Stomach smooth muscle (tissue), 2 donors: ENCODE measurements at regions not wholly inside any gene's neighbourhood (a gene's known extent, or its start where the extent isn't known, plus 50 kb on each side); places are given as distances from the start of the nearest gene placed in this dataset.
A peak's percentile ranks its signal among the peaks of the same experiment; 100 is the strongest.

Source experiments
- H3K27ac ChIP-seq: one replicate; pipeline ENCODE4 v1.7.0; 2013; ENCODE audit warnings: mild to moderate bottlenecking, low read length, inconsistent platforms
- H3K27me3 ChIP-seq, 2 donors: one replicate each; pipeline ENCODE4 v1.7.0; 2013; ENCODE audit warnings: low read length in 2 of 2; ENCODE audit not compliant: insufficient read depth in 2 of 2, control insufficient read depth in 1 of 2
- H3K36me3 ChIP-seq, 2 donors: one replicate each; pipeline ENCODE4 v1.7.0; 2013; ENCODE audit warnings: low read length in 2 of 2; ENCODE audit not compliant: control insufficient read depth in 2 of 2, insufficient read depth in 2 of 2
- H3K4me1 ChIP-seq: one replicate; pipeline ENCODE4 v1.7.0; 2013; ENCODE audit warnings: low read length; ENCODE audit not compliant: control insufficient read depth, insufficient read depth
- H3K4me3 ChIP-seq, 2 donors: one replicate each; pipeline ENCODE4 v1.7.0; 2013; ENCODE audit warnings: low read length in 2 of 2
- H3K9ac ChIP-seq, 2 donors: one replicate each; pipeline ENCODE4 v1.7.0; 2013; ENCODE audit warnings: low read length in 2 of 2, mild to moderate bottlenecking in 1 of 2
- H3K9me3 ChIP-seq, 2 donors: one replicate each; pipeline ENCODE4 v1.7.0; 2013; ENCODE audit warnings: low read length in 2 of 2; ENCODE audit not compliant: control insufficient read depth in 2 of 2
- donor health status: healthy.
- donor health status: Pancreatic carcinoma.

DNA sequence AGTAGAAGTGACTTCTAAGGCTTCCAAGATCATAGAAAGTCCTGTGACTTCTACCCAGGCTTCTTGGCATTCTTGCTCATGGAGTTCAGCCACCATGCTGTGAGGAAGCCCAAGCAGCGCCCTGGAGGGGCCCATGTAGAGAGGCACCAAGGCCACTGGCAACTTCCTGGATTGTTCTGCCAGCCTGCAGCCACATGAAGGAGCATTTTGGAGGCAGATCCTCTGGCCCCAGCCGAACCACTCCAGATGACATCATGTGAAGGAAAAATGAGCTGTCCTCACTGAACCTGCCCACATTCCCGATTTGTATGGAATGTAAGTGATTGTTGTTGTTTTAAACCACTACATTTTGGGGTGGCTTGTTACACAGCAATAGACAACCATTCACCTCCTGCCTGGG is 51.5 kb upstream of the MNX1 start:
- Histone ChIP-seq H3K4me1 (no peaks in the 10 kb centered on the region), H3K36me3 (no peaks in the 10 kb centered on the region), H3K4me3 (no peak overlapping the region), H3K9me3 (peaks cover 7 to 15% of the 10 kb centered on the region in 2 donors), H3K9ac (no peak overlapping the region), H3K27me3 (peaks cover 3 to 9% of the 10 kb centered on the region in 2 donors), H3K27ac (no peak overlapping the region)

DNA sequence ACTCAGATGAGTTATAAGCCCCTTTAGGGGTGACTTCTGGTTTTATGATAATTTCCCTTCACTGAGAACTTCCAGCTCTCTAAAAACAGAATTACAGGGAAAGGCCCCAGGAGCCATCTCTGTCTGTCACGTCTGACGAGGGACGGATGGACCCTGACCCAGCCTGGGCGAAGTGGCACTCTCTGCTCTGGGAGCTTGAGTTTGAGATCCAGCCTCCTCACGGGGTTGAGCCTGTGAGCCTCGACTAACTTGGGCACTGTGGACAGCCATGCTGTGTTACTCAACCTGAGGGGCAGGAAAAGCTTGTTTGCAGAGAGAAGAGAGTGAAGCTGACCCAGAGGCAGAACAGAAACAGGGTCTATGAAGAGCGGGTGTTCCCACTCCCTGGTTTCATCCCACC is 54.6 kb upstream of the MNX1 start:
- H3K4me3 ChIP-seq = no peak overlapping the region
- H3K27ac ChIP-seq = no peak overlapping the region
- H3K9ac ChIP-seq = no peak overlapping the region
- H3K9me3 ChIP-seq = peaks cover 7 to 15% of the 10 kb centered on the region in 2 donors
- no peaks in the 10 kb centered on the region for H3K27me3 ChIP-seq
- H3K36me3 ChIP-seq = no peaks in the 10 kb centered on the region
- no peaks in the 10 kb centered on the region for H3K4me1 ChIP-seq

DNA sequence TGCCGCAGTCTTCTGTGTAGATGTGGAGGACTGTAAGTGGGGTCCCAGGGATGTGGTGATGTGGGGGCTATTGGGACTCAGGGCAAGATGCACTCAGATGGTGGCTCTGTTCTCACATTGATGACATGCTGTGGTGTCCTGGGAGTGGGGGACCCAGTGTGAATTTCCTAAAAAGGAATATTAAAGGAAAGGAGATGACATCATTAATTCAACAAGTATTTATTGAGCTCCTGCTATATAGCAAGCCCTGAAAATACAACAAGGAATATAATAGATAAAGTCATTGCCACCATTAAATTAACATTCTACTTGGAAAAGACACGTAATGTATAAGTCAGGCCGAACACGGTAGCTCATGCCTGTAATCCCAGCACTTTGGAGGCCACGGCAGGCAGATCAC is 61.9 kb upstream of the MNX1 start:
- Histone ChIP-seq H3K36me3 (no peaks in the 10 kb centered on the region), H3K27me3 (peaks cover 9 to 21% of the 10 kb centered on the region in 2 donors), H3K9me3 (no peaks in the 10 kb centered on the region)

DNA sequence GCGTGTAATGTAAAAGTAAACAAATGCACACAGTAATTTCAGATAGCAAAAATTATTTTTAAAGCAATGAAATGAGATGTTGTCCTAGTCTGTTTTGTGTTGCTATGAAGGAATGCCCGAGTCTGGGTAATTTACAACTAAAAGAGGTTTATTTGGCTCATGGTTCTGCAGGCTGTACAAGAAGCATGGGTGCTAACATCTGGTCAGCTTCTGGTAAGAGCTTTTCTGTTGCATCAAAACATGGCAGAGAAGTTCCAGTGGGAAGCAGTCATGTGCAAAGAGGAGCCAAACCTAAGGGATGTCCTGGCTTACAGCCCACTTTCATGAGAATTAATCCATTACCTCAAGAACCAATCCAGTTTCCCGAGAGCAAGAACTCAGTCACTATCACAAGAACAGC is 62.9 kb upstream of the MNX1 start:
- H3K9me3 ChIP-seq = no peaks in the 10 kb centered on the region
- H3K4me3 ChIP-seq = no peak overlapping the region
- no peak overlapping the region for H3K9ac ChIP-seq
- H3K36me3 ChIP-seq = no peaks in the 10 kb centered on the region
- H3K4me1 ChIP-seq = no peaks in the 10 kb centered on the region
- peaks cover 9 to 27% of the 10 kb centered on the region in 2 donors for H3K27me3 ChIP-seq
- no peak overlapping the region for H3K27ac ChIP-seq

More for the DNA sequence above, 61.9 kb upstream of the MNX1 start:
- no peak overlapping the region for H3K4me3 ChIP-seq
- H3K4me1 ChIP-seq = no peaks in the 10 kb centered on the region
- no peak overlapping the region for H3K27ac ChIP-seq
- H3K9ac ChIP-seq = no peak overlapping the region

DNA sequence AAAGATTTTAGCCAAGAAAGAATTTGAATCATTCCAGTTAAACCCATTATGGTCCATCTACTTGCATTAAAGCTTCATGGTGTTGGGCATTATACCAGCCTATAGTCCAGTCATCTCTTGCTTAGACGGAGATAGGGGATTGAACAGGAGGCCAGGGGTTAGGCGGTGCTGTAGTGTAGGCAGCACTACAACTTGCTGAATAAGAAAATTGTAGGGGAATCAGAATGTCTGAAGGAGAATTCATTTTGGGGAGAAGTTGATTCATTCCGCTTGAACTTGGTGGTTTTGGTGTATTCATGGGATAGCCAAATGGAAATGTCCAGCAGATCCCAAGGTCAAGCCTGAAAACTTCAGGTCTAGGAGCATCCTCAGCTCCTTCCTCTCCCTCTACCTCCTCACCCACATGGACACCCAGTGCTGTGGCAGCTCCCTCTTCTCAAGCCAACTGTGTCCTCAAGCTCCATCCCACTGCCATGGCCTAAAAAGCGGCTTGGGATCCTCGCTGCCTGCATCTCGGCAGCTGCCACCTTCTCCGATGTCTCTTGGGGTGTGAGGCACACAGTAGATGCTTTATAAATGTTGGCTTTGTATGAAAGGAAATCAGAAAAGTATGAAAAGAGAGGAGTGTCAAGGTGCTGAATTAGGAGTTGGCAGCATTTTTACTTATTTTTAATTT is 63.6 kb upstream of the MNX1 start:
- Histone ChIP-seq H3K27me3 (peaks cover 9 to 30% of the 10 kb centered on the region in 2 donors), H3K4me1 (no peaks in the 10 kb centered on the region), H3K9ac (no peak overlapping the region), H3K9me3 (no peaks in the 10 kb centered on the region), H3K27ac (no peak overlapping the region), H3K36me3 (no peaks in the 10 kb centered on the region), H3K4me3 (no peak overlapping the region)

DNA sequence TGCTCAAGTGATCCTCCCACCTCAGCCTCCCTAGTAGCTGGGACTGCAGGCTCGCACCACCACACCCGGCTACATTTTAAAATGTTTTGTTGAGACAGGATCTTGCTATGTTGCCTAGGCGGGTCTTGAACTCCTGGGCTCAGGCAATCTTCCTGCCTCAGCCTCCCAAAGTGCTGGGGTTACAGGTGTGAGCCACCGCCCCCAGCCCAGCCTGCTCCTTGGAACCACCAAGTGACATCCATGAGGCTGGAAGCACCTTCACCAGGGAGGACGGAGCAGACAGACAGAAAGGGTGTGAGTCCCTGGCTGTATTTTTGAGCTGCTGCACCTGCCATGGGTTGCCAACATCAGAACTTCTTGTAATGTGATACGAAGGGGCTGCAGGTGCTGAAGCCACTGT is 62.3 kb upstream of the UBE3C start:
- Histone ChIP-seq H3K27me3 (peaks cover 13 to 35% of the 10 kb centered on the region in 2 donors), H3K4me1 (no peaks in the 10 kb centered on the region)

DNA sequence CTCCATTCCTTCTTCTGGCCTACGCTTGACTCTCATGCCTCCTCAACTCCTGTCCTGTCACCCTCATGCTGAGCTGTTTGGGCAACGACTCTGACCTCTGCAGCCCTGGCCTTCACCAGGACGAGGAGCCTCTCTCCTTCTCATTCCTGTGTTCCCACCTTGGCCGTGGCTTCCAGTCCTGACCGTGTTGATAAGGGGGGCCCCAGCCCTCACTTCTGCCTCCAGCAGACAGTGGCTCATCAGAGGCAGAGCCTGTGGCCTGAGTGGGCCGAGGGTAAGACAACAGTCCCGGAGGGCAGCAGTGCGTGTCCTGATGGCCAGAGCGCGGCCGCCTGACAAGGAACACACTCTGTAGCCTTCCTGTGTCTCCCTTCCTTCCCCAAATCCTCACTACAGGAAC is 61.7 kb upstream of the UBE3C start:
- Histone ChIP-seq H3K4me1 (no peaks in the 10 kb centered on the region), H3K36me3 (no peaks in the 10 kb centered on the region), H3K27ac (no peak overlapping the region), H3K27me3 (peaks cover 18 to 33% of the 10 kb centered on the region in 2 donors), H3K4me3 (no peak overlapping the region), H3K9me3 (no peaks in the 10 kb centered on the region), H3K9ac (no peak overlapping the region)

More for the DNA sequence above, 62.3 kb upstream of the UBE3C start:
- no peak overlapping the region for H3K27ac ChIP-seq
- H3K9me3 ChIP-seq = no peaks in the 10 kb centered on the region
- no peak overlapping the region for H3K4me3 ChIP-seq
- H3K9ac ChIP-seq = no peak overlapping the region
- no peaks in the 10 kb centered on the region for H3K36me3 ChIP-seq

DNA sequence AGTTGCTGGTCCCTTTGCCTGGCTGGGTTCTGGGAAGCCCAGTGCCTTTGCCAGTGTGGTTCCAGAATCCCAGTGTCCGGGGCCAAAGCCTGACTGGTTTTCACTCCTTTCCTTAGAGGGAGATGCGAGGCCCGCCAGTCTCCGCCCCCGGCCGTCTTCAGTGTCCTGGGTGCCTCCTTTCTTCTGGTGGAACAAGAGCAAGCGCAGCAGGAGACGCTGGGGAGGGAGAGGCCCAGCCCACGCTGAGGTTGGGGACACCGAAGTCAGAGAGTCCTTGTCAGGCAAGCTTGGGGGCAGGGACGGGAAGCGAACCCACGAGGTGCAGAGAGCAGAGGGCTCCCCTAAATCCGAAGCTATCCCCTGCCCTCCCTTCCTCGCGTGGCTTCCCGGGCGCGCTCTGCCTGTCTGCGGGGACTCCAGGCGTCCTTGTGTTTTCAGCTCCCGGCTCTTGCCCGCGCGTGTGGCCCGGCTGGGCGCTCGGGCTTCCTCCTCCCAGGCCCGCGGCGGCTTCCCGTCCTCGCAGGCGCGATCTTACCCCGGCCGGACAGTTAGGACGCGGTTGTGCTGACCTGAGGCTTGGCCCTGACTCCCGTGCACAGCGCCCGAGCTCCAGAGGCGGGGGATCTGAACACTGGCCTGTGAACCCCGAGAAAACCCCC is 60.6 kb upstream of the UBE3C start:
- Histone ChIP-seq H3K9ac (no peak overlapping the region), H3K36me3 (no peaks in the 10 kb centered on the region), H3K4me1 (no peaks in the 10 kb centered on the region), H3K9me3 (peaks cover under 1 to 8% of the 10 kb centered on the region in 2 donors), H3K27me3 (peaks cover 18 to 30% of the 10 kb centered on the region in 2 donors), H3K4me3 (peak overlapping the region in 1 of 2 donors; percentile 22), H3K27ac (no peak overlapping the region)

DNA sequence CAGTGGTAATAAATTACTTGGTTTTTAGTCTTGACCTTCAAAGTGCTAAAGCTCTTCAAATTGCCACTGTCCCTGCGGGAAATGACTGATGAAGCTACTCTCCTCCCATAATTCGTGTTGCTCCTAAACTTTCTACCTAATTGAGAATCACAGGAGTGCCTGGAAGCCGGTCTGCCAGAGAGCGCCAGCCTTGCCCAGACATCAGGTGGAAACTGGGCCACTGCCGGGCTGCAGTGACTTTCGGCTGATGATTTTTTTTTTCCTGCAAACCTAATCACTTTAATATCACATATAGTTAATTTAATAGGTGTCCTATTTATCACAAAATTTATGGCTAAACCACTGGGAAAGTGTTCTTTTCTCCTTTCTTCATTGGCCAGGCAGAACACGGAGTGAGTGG is 59.6 kb upstream of the UBE3C start:
- no peaks in the 10 kb centered on the region for H3K36me3 ChIP-seq
- no peak overlapping the region for H3K9ac ChIP-seq

DNA sequence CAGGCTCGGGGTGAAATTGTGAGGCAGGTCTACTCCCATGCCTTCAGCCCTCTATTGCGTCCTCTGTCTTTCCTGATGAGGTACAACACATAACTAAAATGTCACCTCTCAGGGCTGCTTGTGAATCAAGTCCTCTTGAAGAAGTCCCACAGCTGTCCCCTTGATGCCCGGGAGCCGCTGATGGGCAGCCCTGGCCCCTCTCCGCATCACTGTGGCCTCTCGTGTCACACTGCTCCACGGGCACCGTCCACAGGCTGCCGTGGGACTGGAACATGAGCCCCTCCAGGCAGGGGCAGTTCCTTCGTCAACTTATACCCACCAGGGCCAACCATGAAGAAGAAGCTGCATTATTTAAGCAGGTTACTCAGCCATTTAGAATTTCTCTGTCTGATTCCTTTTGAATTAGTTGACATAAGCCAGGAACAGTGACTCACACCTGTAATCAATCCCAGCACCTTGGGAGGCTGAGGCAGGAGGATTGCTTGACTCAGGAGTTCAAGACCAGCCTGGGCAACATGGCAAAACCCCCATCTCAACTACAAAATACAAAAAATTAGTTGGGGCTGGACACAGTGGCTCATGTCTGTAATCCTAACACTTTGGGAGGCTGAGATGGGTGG is 58.5 kb upstream of the UBE3C start:
- Histone ChIP-seq H3K9me3 (peaks cover 9 to 18% of the 10 kb centered on the region in 2 donors), H3K27me3 (peaks cover 18 to 30% of the 10 kb centered on the region in 2 donors), H3K9ac (no peak overlapping the region), H3K27ac (no peak overlapping the region), H3K36me3 (no peaks in the 10 kb centered on the region), H3K4me3 (no peak overlapping the region), H3K4me1 (no peaks in the 10 kb centered on the region)

More for the DNA sequence above, 59.6 kb upstream of the UBE3C start:
- Histone ChIP-seq H3K27ac (no peak overlapping the region), H3K4me1 (no peaks in the 10 kb centered on the region), H3K27me3 (peaks cover 18 to 30% of the 10 kb centered on the region in 2 donors), H3K4me3 (no peak overlapping the region), H3K9me3 (peaks cover 7 to 8% of the 10 kb centered on the region in 2 donors)
